ENCODE measurements at regions not wholly inside any gene's neighbourhood (a gene's known extent, or its start where the extent isn't known, plus 50 kb on each side); places are given as distances from the start of the nearest gene placed in this dataset.

GRCh38 chr4:156038772-156039171 is 85.1 kb upstream of the CTSO start:
- TF ChIP-seq MXI1 (IDR thresholded peaks at IDR 0.05; ENCODE audit: borderline replicate concordance, low read depth, low read length), result no peak
- TF ChIP-seq CTCF (conservative IDR thresholded peaks at IDR 0.05; ENCODE audit: low read depth, low read length), result no peak
- TF ChIP-seq POLR2A (IDR thresholded peaks at IDR 0.05; ENCODE audit: low read depth, low read length), result no peak
- TF ChIP-seq BHLHE40 (IDR thresholded peaks at IDR 0.05; ENCODE audit: low read depth, low read length), result no peak
- TF ChIP-seq RAD21 (IDR thresholded peaks at IDR 0.05; ENCODE audit: low read length), result no peak
- TF ChIP-seq RFX5 (IDR thresholded peaks at IDR 0.05; ENCODE audit: low read depth, low read length), result no peak
- no peak for TF ChIP-seq CEBPB (IDR thresholded peaks at IDR 0.05; ENCODE audit: low read depth, low read length)
- TF ChIP-seq NFE2L2 (IDR thresholded peaks at IDR 0.05; ENCODE audit: low read depth, low read length), result no peak
- TF ChIP-seq USF2 (IDR thresholded peaks at IDR 0.05; ENCODE audit: low read depth, low read length), result no peak
- no peak for TF ChIP-seq MAFK (IDR thresholded peaks at IDR 0.05; ENCODE audit: low read depth, low read length)
- TF ChIP-seq ELK1 (IDR thresholded peaks at IDR 0.05; ENCODE audit: borderline replicate concordance, low read depth, low read length), result no peak
- TF ChIP-seq MAZ (IDR thresholded peaks at IDR 0.05; ENCODE audit: borderline replicate concordance, low read depth, low read length), result no peak
- TF ChIP-seq SMC3 (IDR thresholded peaks at IDR 0.05; ENCODE audit: low read depth, low read length), result no peak
